Left ventricle myocardium inferior (tissue), 1 donor: ENCODE measurements at regions not wholly inside any gene's neighbourhood (a gene's known extent, or its start where the extent isn't known, plus 50 kb on each side); places are given as distances from the start of the nearest gene placed in this dataset.

Source experiments
- DNase-seq: peaks from one replicate; pipeline ENCODE4 v3.0.0-alpha.2; 2020
- H3K27ac ChIP-seq: fragments of 200-600 bp; replicated peaks from 2 replicates; pipeline ENCODE4 v1.8.0; 2021
- H3K27me3 ChIP-seq: fragments of 200-600 bp; 2 replicates; pipeline ENCODE4 v1.8.0; 2021; ENCODE audit warnings: low read depth
- H3K36me3 ChIP-seq: fragments of 200-600 bp; 2 replicates; pipeline ENCODE4 v1.8.0; 2021
- H3K4me1 ChIP-seq: fragments of 200-600 bp; 2 replicates; pipeline ENCODE4 v1.8.0; 2021
- H3K4me3 ChIP-seq: fragments of 200-600 bp; 2 replicates; pipeline ENCODE4 v1.8.0; 2021; ENCODE audit warnings: mild to moderate bottlenecking, moderate library complexity
- H3K9me3 ChIP-seq: fragments of 200-600 bp; replicated peaks from 2 replicates; pipeline ENCODE4 v1.8.0; 2021
- intact Hi-C: fragments of 100-400 bp; cut with micrococcal nuclease; formaldehyde crosslinking; loops from one replicate; pipeline ENCODE4 v1.11.0; 2022
- TF ChIP-seq, protein P1 (sequence below): fragments of 200-600 bp; IDR thresholded peaks from 2 replicates; pipeline ENCODE4 v1.8.0; 2021; ENCODE audit warnings: antibody characterized with exemption, mild to moderate bottlenecking, borderline replicate concordance
- donor health status: DM: no; HTN: yes; CAD: no; lungs with severe emphysema.

DNA sequence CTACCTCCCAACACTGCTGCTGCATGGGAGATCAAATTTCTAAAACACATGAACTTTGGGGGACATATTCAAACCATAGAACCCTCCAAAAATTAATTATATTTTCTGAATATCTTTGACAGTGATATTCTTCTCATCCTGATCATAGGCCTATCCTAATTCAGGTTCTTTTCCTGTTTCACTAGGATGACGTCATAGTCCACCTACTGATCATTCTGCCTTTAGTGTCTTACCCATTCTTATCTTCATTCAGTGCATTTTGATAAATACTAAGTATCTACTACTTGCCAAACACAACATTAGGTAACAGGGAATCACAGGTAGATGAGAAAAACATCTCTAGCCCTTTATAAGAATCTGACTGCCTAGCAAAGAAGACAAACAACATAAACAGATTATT lies 179.1 kb upstream of the PRLR start:
- intact Hi-C loops = no loop called here
- no peaks in the 10 kb centered on the region for H3K36me3 ChIP-seq
- H3K27me3 ChIP-seq = no peaks in the 10 kb centered on the region
- no peaks in the 10 kb centered on the region for H3K9me3 ChIP-seq
- no peak overlapping the region for H3K4me3 ChIP-seq
- no peak overlapping the region for H3K27ac ChIP-seq
- TF ChIP-seq, protein P1, sequence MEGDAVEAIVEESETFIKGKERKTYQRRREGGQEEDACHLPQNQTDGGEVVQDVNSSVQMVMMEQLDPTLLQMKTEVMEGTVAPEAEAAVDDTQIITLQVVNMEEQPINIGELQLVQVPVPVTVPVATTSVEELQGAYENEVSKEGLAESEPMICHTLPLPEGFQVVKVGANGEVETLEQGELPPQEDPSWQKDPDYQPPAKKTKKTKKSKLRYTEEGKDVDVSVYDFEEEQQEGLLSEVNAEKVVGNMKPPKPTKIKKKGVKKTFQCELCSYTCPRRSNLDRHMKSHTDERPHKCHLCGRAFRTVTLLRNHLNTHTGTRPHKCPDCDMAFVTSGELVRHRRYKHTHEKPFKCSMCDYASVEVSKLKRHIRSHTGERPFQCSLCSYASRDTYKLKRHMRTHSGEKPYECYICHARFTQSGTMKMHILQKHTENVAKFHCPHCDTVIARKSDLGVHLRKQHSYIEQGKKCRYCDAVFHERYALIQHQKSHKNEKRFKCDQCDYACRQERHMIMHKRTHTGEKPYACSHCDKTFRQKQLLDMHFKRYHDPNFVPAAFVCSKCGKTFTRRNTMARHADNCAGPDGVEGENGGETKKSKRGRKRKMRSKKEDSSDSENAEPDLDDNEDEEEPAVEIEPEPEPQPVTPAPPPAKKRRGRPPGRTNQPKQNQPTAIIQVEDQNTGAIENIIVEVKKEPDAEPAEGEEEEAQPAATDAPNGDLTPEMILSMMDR = no peak
- DNase-seq = no peak
- no peaks in the 10 kb centered on the region for H3K4me1 ChIP-seq

DNA sequence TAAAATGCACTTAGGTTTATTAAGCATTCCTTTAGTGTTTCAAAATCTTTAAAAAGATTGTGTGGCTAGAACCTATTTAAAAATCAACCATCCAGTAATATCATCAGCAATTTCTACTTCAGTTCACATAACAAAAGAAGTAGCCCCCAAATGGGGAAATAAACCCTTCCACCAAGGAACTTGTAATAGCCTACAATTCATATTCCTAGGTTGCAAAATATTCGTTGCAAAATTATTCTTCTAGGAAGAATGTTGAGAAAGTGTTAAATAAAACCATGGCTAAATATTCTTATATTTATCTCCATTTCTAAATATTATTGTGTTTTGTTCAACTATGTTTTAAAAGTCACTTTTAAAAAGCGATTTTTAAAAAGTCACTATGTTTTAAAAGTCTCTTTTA lies 177.9 kb upstream of the PRLR start:
- TF ChIP-seq, protein P1 = no peak
- intact Hi-C loops = no loop called here
- Histone ChIP-seq H3K9me3 (no peaks in the 10 kb centered on the region), H3K27ac (no peak overlapping the region), H3K4me1 (no peaks in the 10 kb centered on the region), H3K27me3 (no peaks in the 10 kb centered on the region), H3K36me3 (no peaks in the 10 kb centered on the region), H3K4me3 (no peak overlapping the region)
- no peak for DNase-seq

DNA sequence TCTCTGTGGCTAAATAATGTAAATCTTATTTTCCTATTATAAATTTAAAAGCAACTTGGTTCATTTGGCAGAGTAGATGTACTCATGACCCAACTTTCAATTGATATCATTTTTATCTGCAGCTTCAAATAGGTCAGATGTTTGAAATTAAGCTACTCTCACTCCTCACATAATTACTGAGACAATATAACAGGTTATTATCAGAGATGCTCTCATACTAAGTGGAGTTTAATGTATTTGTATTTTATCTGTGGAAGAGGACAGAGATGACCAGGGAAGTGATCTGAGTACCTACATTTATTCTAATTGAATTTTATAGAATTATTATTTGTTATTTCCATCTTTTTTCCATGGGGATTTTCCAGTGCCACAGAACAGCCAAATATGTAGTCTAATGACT lies 177.4 kb upstream of the PRLR start:
- Histone ChIP-seq H3K9me3 (no peaks in the 10 kb centered on the region), H3K4me3 (no peak overlapping the region), H3K4me1 (no peaks in the 10 kb centered on the region), H3K27ac (no peak overlapping the region), H3K36me3 (no peaks in the 10 kb centered on the region), H3K27me3 (no peaks in the 10 kb centered on the region)
- no peak for DNase-seq
- TF ChIP-seq, protein P1 = no peak
- intact Hi-C loops = no loop called here

DNA sequence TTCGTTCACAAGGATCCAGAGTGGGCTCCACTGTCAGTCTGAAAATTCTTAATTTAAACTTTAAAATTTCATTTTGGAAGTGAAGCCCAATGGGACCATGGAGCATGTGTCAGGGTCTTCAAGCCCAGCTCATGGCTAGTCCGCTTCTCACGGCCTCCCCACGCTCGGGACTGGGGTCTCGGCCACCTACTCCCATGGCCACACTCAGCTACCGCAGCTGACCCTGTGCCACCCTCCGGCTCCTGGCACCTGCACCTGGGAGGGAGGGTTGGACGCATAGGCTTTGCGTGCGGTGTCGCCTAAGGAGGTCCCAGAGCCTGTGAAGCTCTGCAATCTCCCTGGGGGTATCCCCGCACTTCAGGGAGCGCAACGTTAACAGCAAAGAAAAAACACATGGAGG lies 175.7 kb upstream of the PRLR start:
- no peak overlapping the region for H3K4me3 ChIP-seq
- DNase-seq = no peak
- H3K9me3 ChIP-seq = peaks cover 4% of the 10 kb centered on the region
- H3K36me3 ChIP-seq = no peaks in the 10 kb centered on the region
- H3K4me1 ChIP-seq = no peaks in the 10 kb centered on the region
- H3K27me3 ChIP-seq = no peaks in the 10 kb centered on the region
- intact Hi-C loops = no loop called here
- H3K27ac ChIP-seq = no peak overlapping the region
- TF ChIP-seq, protein P1 = no peak

DNA sequence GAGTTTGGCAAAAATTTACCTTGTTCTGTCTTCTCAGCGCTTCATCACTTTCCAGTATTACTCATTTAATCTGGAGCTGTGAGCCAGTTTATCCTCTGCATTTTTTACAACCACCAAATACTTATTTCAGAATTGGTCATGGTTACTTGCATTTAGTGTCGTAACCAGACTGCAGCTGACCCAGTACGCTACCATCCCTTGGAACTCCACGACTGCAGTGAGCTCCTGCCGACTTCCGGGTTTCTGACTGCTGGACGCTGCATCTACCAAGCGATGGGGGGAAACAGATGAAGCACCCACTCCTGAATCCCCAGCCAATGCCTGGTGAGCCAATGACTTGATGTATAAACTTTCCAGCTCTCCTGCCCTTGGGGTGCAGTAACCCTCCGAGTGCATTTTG lies 174.4 kb upstream of the PRLR start:
- Histone ChIP-seq H3K36me3 (no peaks in the 10 kb centered on the region), H3K27me3 (no peaks in the 10 kb centered on the region), H3K9me3 (peaks cover 4% of the 10 kb centered on the region), H3K4me1 (no peaks in the 10 kb centered on the region), H3K27ac (no peak overlapping the region), H3K4me3 (no peak overlapping the region)
- intact Hi-C loops = no loop called here
- TF ChIP-seq, protein P1 = no peak
- DNase-seq = no peak

DNA sequence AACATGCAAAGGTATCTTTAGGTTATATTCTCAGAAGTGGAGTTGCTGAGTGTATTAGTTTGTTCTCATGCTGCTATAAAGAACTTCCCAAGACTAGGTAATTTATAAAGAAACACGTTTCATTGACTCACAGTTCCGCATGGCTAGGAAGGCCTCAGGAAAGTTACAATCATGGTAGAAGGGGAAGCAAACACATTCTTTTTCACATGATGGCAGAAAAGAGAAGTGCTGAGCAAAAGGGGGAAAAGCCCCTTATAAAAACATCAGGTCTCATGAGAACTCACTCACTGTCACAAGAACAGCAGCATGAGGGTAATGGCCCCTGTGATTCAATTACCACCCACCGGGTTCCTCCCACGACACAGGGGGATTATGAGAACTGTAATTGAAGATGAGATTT lies 163.6 kb upstream of the PRLR start:
- no peak overlapping the region for H3K27ac ChIP-seq
- H3K4me1 ChIP-seq = no peaks in the 10 kb centered on the region
- DNase-seq = no peak
- no peaks in the 10 kb centered on the region for H3K36me3 ChIP-seq
- H3K9me3 ChIP-seq = peaks cover 27% of the 10 kb centered on the region
- intact Hi-C loops = no loop called here
- TF ChIP-seq, protein P1 = no peak
- H3K27me3 ChIP-seq = no peaks in the 10 kb centered on the region
- no peak overlapping the region for H3K4me3 ChIP-seq
